Stimulated activated CD4-positive, alpha-beta T cell treated with anti-CD3 and anti-CD28 coated beads, Interleukin-4, amount 100 ng/mL, for 24 hours (primary cell): ENCODE measurements at regions not wholly inside any gene's neighbourhood (a gene's known extent, or its start where the extent isn't known, plus 50 kb on each side); places are given as distances from the start of the nearest gene placed in this dataset.

Experiments used
- DNase-seq: peaks from one replicate; pipeline ENCODE4 v3.0.0-alpha.2; 2020

GRCh38 chr2:236501531-236501930, 68.1 kb upstream of the ACKR3 start:
- no peak for DNase-seq

- DNase-seq: no peak
These were observed 66.5 kb upstream of the ACKR3 start for GRCh38 chr2:236503100-236503499.

GRCh38 chr2:236503583-236503982, 66.0 kb upstream of the ACKR3 start:
- no peak for DNase-seq

- no peak for DNase-seq
These were observed 64.6 kb upstream of the ACKR3 start for GRCh38 chr2:236505041-236505440.

- DNase-seq: no peak
These were observed 64.0 kb upstream of the ACKR3 start for GRCh38 chr2:236505648-236506047.

- DNase-seq: peak; percentile 47
These were observed 62.1 kb upstream of the ACKR3 start for GRCh38 chr2:236507393-236508085.

- no peak for DNase-seq
These were observed 61.2 kb upstream of the ACKR3 start for GRCh38 chr2:236508466-236508865.

- no peak for DNase-seq
These were observed 59.6 kb upstream of the ACKR3 start for GRCh38 chr2:236510034-236510433.

- no peak for DNase-seq
These were observed 58.4 kb upstream of the ACKR3 start for GRCh38 chr2:236511266-236511665.

GRCh38 chr2:236512267-236512666, 57.4 kb upstream of the ACKR3 start:
- DNase-seq: no peak

- peak; percentile 70 for DNase-seq
These were observed 56.7 kb upstream of the ACKR3 start for GRCh38 chr2:236512902-236513435.

GRCh38 chr2:236513956-236514355, 55.7 kb upstream of the ACKR3 start:
- DNase-seq: no peak

- DNase-seq: no peak
These were observed 52.9 kb upstream of the ACKR3 start for GRCh38 chr2:236516708-236517107.

GRCh38 chr2:236517251-236518031, 52.2 kb upstream of the ACKR3 start:
- no peak for DNase-seq
